ENCODE measurements at regions not wholly inside any gene's neighbourhood (a gene's known extent, or its start where the extent isn't known, plus 50 kb on each side); places are given as distances from the start of the nearest gene placed in this dataset.

- Mint-ChIP-seq H3K27ac (ENCODE audit: unreplicated experiment) (no peak overlapping the region), H3K27me3 (ENCODE audit: unreplicated experiment) (peaks cover 20% of the 10 kb centered on the region), H3K4me1 (ENCODE audit: unreplicated experiment) (no peaks in the 10 kb centered on the region), H3K36me3 (ENCODE audit: unreplicated experiment) (no peaks in the 10 kb centered on the region), H3K9me3 (ENCODE audit: unreplicated experiment) (peaks cover 17% of the 10 kb centered on the region), H3K4me3 (ENCODE audit: unreplicated experiment) (no peak overlapping the region)
- no peak for TF ChIP-seq CTCF (IDR thresholded peaks at IDR 0.05)
- DNase-seq (ENCODE audit: extremely low spot score, unreplicated experiment) = no peak
These were observed 194.8 kb upstream of the NRP1 start for GRCh38 chr10:33529234-33529633.

GRCh38 chr10:33524966-33525365 lies 190.5 kb upstream of the NRP1 start:
- no peak overlapping the region for H3K4me3 Mint-ChIP-seq (ENCODE audit: unreplicated experiment)
- H3K9me3 Mint-ChIP-seq (ENCODE audit: unreplicated experiment) = peaks cover 14% of the 10 kb centered on the region
- TF ChIP-seq CTCF (IDR thresholded peaks at IDR 0.05) = no peak
- H3K27me3 Mint-ChIP-seq (ENCODE audit: unreplicated experiment) = peaks cover 28% of the 10 kb centered on the region
- H3K36me3 Mint-ChIP-seq (ENCODE audit: unreplicated experiment) = no peaks in the 10 kb centered on the region
- no peak overlapping the region for H3K27ac Mint-ChIP-seq (ENCODE audit: unreplicated experiment)
- DNase-seq (ENCODE audit: extremely low spot score, unreplicated experiment) = no peak
- no peaks in the 10 kb centered on the region for H3K4me1 Mint-ChIP-seq (ENCODE audit: unreplicated experiment)

- Mint-ChIP-seq H3K9me3 (ENCODE audit: unreplicated experiment) (peaks cover 6% of the 10 kb centered on the region), H3K4me3 (ENCODE audit: unreplicated experiment) (no peak overlapping the region)
These were observed 189.6 kb upstream of the NRP1 start for GRCh38 chr10:33524041-33524440.

GRCh38 chr10:33523236-33523792 lies 188.8 kb upstream of the NRP1 start:
- H3K27me3 Mint-ChIP-seq (ENCODE audit: unreplicated experiment) = peaks cover 34% of the 10 kb centered on the region
- H3K27ac Mint-ChIP-seq (ENCODE audit: unreplicated experiment) = no peak overlapping the region
- no peaks in the 10 kb centered on the region for H3K36me3 Mint-ChIP-seq (ENCODE audit: unreplicated experiment)
- H3K9me3 Mint-ChIP-seq (ENCODE audit: unreplicated experiment) = peaks cover 6% of the 10 kb centered on the region
- H3K4me1 Mint-ChIP-seq (ENCODE audit: unreplicated experiment) = no peaks in the 10 kb centered on the region
- no peak overlapping the region for H3K4me3 Mint-ChIP-seq (ENCODE audit: unreplicated experiment)
- no peak for TF ChIP-seq CTCF (IDR thresholded peaks at IDR 0.05)
- no peak for DNase-seq (ENCODE audit: extremely low spot score, unreplicated experiment)

More at GRCh38 chr10:33524041-33524440, 189.6 kb upstream of the NRP1 start:
- TF ChIP-seq CTCF (IDR thresholded peaks at IDR 0.05) = no peak
- Mint-ChIP-seq H3K4me1 (ENCODE audit: unreplicated experiment) (no peaks in the 10 kb centered on the region), H3K27ac (ENCODE audit: unreplicated experiment) (no peak overlapping the region), H3K27me3 (ENCODE audit: unreplicated experiment) (peaks cover 30% of the 10 kb centered on the region), H3K36me3 (ENCODE audit: unreplicated experiment) (no peaks in the 10 kb centered on the region)
- DNase-seq (ENCODE audit: extremely low spot score, unreplicated experiment) = no peak

- Mint-ChIP-seq H3K36me3 (ENCODE audit: unreplicated experiment) (no peaks in the 10 kb centered on the region), H3K27ac (ENCODE audit: unreplicated experiment) (no peak overlapping the region), H3K9me3 (ENCODE audit: unreplicated experiment) (no peaks in the 10 kb centered on the region), H3K4me3 (ENCODE audit: unreplicated experiment) (no peak overlapping the region), H3K27me3 (ENCODE audit: unreplicated experiment) (peaks cover 36% of the 10 kb centered on the region), H3K4me1 (ENCODE audit: unreplicated experiment) (no peaks in the 10 kb centered on the region)
- no peak for TF ChIP-seq CTCF (IDR thresholded peaks at IDR 0.05)
- no peak for DNase-seq (ENCODE audit: extremely low spot score, unreplicated experiment)
These were observed 187.4 kb upstream of the NRP1 start for GRCh38 chr10:33521904-33522303.

All from osteocyte (in vitro differentiated cells).